HG03064 (cell line): ENCODE measurements at regions not wholly inside any gene's neighbourhood (a gene's known extent, or its start where the extent isn't known, plus 50 kb on each side); places are given as distances from the start of the nearest gene placed in this dataset.
"Not testable (repeated sequence)": the region's sequence is repeated elsewhere in the genome, so short reads cannot be mapped to it uniquely, and the experiment has no call there.

Experiments
- ATAC-seq: cut with Tn5 transposase; IDR thresholded peaks from one replicate; pipeline ENCODE4 v1.9.1; 2021; ENCODE audit warnings: low read depth; ENCODE audit not compliant: unreplicated experiment

- not testable (repeated sequence) for ATAC-seq
Measured at GRCh38 chr20:17891131-17891530, 77.5 kb downstream of the SNX5 start.

- no peak for ATAC-seq
Measured at GRCh38 chr20:17890330-17890729, 78.3 kb downstream of the SNX5 start.

DNA sequence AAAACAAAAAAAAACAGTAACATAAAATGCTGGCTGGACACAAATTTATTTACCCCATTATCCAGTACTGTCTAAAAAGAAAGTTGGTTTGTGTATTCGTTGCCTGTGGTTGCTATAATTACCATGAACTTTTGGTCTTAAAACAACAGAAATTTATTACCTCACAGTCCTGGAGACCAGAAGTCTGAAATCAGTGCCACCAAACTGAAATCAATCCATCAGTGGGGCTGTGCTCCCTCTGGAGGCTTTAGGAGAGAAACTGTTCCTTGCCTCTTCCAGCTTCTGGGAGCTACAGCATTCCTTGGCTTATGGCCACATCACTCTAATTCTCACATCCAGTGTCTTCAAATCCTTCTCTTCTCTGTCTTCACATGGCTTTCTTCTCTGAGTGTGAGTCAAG is 79.4 kb downstream of the SNX5 start:
- no peak for ATAC-seq

GRCh38 chr20:17888044-17888443 is 80.5 kb downstream of the SNX5 start:
- ATAC-seq: no peak

GRCh38 chr20:17887331-17888030 is 81.1 kb downstream of the SNX5 start:
- no peak for ATAC-seq

- ATAC-seq: no peak
Measured at GRCh38 chr20:17885544-17885943, 83.0 kb downstream of the SNX5 start.

GRCh38 chr20:17885076-17885475 is 83.5 kb downstream of the SNX5 start:
- no peak for ATAC-seq

DNA sequence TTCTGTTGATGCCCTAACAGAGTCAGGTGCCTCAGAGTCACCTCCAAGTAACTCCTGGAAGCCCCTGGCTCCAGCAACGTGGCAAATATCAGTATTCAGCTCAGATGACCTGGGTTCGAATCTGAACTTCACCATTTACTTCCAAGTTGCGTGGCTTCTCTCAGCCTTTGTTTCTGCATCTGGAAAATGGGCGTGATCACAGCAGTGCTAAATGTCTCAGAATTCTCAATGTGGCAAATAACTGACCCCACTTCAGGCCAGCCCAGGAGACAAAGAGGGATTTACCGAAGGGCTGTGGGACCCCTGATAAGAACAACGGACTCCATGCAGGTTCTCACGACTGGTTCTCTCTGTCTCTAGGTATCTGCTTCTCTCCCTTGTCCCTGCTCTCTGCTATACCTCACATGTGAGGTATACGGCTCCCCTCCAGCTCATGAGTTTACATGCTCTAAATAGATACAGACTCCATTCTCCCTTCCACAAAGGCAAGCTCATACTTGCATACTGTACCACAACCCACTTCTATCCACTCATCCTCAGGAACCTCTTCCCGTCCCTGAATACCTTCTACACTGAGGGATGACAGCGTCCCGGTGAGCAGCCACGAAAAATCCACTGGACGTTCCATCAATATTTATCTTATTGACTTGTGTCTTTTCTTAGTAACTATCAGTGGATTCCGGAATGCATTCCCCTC is 84.1 kb downstream of the SNX5 start:
- ATAC-seq: no peak

- no peak for ATAC-seq
Measured at GRCh38 chr20:17883592-17884306, 84.8 kb downstream of the SNX5 start.

DNA sequence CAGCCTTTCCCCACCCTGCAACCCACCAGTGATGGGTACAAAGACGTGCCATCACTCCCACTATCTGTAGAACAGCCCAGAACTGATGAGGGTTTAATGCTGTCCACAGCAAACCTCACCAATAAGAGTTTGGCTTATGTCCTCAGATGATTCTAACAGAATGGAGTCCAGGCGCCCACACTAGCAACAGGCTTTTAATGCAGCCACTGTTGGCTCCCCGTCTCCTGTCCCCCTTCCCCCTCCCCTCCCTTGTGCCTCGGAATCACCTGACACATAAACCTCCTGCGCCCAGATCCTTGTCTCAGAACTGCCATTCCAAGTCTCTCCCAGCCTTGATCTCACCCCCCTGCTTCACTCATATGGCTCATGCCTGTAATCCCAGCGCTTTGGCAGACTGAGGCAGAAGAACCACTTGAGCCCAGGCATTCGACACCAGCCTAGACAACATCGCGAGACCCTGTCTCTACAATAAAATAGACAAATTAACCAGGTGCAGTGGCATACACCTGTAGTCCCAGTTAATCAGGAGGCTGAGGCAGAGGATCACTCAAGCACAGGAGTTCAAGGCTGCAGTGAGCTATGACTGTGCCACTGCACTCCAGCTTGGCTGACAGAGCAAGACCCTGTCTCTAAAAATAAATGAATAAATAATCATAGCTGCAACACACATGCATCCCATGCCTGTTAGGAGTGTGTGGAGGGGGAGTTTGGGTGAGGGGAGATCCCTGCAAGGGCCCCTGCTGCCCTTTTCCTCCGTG is 85.6 kb downstream of the SNX5 start:
- ATAC-seq: no peak

DNA sequence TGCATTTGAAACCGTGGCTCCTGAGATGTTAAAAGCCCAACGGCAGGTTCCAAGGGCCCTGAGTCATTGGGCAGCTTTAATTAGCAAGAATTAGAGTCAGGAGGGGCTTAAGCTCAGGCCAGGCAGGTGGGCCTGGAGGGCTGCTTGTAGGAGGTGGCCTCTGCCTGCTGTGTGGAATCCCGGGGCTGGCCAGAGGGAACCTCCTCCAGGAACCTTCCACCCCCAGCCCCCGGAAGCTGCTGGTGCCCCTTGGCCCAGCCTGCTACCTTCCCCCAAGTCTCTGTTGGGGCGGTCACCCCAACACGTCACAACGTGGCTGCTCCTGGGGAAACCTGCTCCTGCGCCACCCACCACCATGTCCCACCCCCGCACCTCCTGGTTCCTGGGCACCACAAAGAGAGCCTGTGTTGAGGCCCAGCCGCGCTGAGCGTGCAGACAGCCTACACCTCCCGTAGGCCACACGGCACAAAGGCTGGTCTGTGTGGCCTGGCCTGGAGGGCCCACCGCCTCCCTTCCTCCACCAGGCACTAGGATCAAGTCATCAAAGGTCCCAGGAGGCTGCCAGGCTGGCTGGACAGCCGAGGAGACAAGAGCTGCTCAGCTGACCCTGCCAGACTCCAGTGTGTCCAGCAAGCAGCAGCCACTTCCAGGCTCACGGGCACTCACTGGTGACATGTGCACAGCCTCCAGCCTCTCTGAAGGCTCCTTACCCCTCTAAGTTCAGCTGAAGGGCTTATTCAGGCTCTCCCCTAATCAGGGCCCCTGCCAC is 86.3 kb downstream of the SNX5 start:
- no peak for ATAC-seq

- no peak for ATAC-seq
Measured at GRCh38 chr20:17881741-17882064, 86.9 kb downstream of the SNX5 start.

GRCh38 chr20:17878912-17879602 is 89.5 kb downstream of the SNX5 start:
- no peak for ATAC-seq

DNA sequence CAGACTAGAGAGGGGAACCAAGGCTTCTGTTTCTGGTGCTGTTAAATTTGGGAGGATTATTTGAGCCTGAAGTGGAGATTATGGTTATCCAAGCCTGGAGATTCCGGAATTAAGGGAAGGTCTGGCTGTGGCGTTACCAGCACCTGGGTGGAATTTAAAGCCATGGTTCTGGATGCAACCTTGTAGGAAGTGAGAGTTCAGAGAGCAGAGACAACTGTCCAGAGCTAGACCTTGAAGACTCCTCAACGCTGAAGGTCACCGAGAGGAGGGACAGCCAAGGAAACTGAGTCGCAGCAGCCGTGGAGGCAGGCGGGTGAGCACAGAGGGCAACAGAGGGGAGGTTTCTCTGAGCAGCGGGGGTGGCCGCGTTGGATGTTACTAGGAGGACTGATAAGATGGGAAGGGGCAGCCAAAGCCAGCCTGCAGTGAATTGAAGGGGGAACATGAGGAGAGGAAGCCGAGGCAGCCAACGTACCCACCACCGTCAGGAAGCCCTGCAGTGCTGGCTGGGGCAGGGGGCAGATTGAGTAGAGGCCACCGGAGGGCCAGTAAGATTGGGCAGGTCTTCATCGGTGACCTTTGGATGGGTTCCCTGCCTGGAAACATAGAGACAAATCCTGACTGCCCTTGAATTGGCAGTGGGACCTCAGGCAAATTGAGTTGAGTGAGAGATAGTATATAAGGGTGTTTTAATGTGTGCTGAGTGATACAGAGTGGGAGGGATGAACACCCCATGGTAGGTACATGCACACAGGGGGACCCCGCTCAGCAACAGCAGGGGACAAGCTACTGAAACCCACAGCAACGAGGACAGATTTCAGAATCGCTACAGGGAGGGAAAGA is 90.3 kb downstream of the SNX5 start:
- ATAC-seq: no peak

DNA sequence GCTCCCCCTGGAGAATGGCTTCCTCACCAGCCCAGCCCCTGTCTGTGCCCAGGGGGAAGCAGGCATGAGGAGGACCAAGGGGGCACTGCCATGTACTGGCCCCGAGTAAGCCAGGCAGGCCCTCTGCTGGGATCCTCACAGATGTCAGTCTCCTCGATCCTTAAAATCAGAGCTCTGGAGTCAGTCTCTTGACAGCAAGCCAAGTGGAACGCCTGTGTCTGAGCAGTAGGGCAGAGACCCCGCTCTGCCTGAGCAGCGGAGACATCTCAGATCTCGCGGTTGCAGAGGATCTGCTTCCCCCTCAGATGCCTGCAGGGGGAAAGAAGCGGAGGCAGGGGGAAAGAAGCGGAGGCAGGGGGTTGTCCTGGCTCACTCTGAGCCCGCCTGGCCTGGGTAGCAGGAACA is 92.6 kb downstream of the SNX5 start:
- no peak for ATAC-seq

DNA sequence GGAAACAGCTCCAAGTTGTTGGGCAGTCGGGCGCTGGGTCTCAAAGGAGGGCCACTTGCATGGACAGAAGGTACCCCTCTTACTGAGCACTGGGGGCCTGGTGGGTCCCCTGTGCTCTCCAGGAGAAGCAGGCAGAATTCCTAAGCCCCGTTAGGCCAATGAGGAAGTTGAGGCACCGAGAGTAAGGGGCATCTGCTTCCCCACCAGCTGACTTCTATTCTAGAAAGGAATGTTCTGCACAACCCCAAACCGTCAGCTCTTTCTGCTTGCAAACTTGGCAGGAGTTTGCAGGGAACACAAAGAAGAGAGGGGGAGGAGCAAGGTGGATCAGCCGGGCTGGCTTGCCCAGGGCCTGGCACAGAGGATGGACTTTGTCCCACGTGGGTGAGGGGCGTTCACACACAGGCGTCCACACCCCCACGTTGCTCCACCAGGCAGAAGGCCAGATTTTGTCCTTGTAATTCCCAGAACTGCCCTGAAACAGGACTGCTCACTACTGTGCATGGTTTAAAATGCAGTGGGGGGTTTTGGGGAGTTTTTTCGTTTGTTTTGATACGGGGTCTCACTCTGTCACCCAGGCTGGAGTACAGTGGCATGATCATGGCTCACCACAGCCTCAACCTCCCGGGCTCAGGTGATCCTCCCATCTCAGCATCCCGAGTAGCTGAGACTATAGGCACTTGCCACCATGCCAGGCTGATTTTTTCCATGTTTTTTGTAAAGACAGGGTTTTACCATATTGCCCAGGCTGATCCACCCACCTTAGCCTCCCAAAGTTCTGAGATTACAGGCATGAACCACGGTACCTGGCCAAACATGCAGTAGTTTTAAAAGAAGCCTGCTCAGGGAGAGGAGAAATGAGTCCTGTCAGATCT is 93.3 kb downstream of the SNX5 start:
- no peak for ATAC-seq

DNA sequence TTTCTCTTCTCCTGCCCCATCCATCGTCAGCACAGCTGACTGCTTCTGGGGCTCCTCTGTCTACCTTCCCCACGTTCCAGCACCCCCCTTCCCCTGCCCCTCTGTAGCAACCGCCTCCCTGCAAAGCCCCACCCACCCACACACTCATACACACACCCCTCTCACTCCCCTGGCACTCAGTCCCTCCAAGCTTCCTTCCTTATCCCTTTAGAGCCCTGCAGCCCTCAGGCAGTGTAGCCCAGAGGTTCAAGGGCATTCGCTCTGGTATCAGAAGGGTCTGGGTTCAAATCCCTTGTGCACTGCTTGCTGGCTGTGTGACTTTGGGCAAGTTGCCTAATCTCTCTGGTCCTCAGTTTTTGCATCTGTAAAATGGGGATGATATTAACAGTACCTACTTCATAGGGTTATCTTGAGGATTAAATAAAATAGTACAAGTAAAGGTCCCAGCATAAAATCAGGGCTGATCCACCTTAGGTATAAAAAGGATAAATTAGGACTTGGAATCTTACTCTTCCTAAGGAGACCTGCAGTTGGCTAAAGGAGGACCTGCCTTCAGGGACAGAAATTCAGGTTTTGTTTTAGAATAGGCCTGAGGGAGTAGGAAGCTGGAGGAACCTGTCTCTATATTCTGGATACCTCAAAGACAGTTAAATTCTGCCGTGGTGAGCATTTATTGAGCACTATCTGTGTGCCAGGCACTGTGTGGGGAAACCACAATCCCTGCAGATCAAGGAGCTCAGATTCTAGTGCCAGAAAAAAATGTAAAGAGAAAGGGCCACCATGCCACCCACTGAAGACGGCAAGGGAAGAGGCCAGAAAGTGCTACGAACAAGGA is 94.1 kb downstream of the SNX5 start:
- ATAC-seq: no peak
